Caco-2 (cell line): ENCODE measurements at regions not wholly inside any gene's neighbourhood (a gene's known extent, or its start where the extent isn't known, plus 50 kb on each side); places are given as distances from the start of the nearest gene placed in this dataset.

Source experiments
- BruUV-seq: library from RNA; stranded (reverse); fragments of 400-500 nt; replicated peaks from 2 replicates; lab custom pipeline; 2021; lab: Mats Ljungman, UMichigan
- CTCF ChIA-PET: fragments of 300-600 bp; sonication (Branson Sonifier 250); formaldehyde crosslinking; loops from one replicate; lab custom pipeline; 2022; ENCODE audit warnings: antibody characterized with exemption; lab: Charles Lee
- POLR2A ChIA-PET: fragments of 300-600 bp; sonication (Branson Sonifier 250); formaldehyde crosslinking; loops from one replicate; lab custom pipeline; 2022; ENCODE audit warnings: antibody characterized with exemption; lab: Charles Lee
- DNase-seq, 2 experiments: peaks; one replicate each; pipeline versions ENCODE4 v3.0.0 to v3.0.0-alpha.2; 2020 to 2022
- H3K27me3 ChIP-seq: replicated peaks from 2 replicates; pipeline ENCODE4 v1.6.0; 2011; ENCODE audit warnings: low read length; ENCODE audit not compliant: control insufficient read depth, insufficient read depth
- H3K36me3 ChIP-seq: 2 replicates; pipeline ENCODE4 v1.5.1; 2011; ENCODE audit warnings: low read length; ENCODE audit not compliant: control insufficient read depth, insufficient read depth
- H3K4me1 ChIP-seq: fragments of 250-450 bp; sonication (Bioruptor Pico); 2 replicates; pipeline ENCODE4 v1.5.1; 2020; ENCODE audit warnings: mild to moderate bottlenecking
- H3K4me3 ChIP-seq: 2 replicates; pipeline ENCODE4 v1.5.1; 2011; ENCODE audit warnings: low read depth, mild to moderate bottlenecking, control low read depth, low read length
- H3K9me3 ChIP-seq: fragments of 250-450 bp; sonication (Bioruptor Pico); 2 replicates; pipeline ENCODE4 v1.5.1; 2020; ENCODE audit warnings: mild to moderate bottlenecking, moderate library complexity
- H3K27ac Mint-ChIP-seq: one replicate; pipeline ENCODE4 v1.8.0; 2022; ENCODE audit warnings: mixed read lengths; ENCODE audit not compliant: unreplicated experiment
- H3K27me3 Mint-ChIP-seq: one replicate; pipeline ENCODE4 v1.8.0; 2022; ENCODE audit warnings: mixed read lengths; ENCODE audit not compliant: insufficient read depth, unreplicated experiment
- H3K36me3 Mint-ChIP-seq: one replicate; pipeline ENCODE4 v1.8.0; 2022; ENCODE audit warnings: mild to moderate bottlenecking, mixed read lengths; ENCODE audit not compliant: insufficient read depth, unreplicated experiment
- H3K4me1 Mint-ChIP-seq: one replicate; pipeline ENCODE4 v1.8.0; 2022; ENCODE audit warnings: low read depth, mixed read lengths; ENCODE audit not compliant: unreplicated experiment
- H3K4me3 Mint-ChIP-seq: one replicate; pipeline ENCODE4 v1.8.0; 2022; ENCODE audit warnings: mild to moderate bottlenecking, moderate library complexity, mixed read lengths; ENCODE audit not compliant: unreplicated experiment
- H3K9me3 Mint-ChIP-seq: one replicate; pipeline ENCODE4 v1.8.0; 2022; ENCODE audit warnings: mixed read lengths; ENCODE audit not compliant: unreplicated experiment
- intact Hi-C: fragments of 100-400 bp; cut with micrococcal nuclease; formaldehyde crosslinking; loops from one replicate; pipeline ENCODE4 v1.10.0; 2022; ENCODE audit not compliant: unreplicated experiment
- TF ChIP-seq, protein P1 (sequence below), 2 experiments: fragments of 200-600 bp in 1 of 2; IDR thresholded peaks; 1 replicate in 1 of 2; 2 replicates in 1 of 2; pipeline versions ENCODE4 v1.5.1 to v1.8.0; 2011 to 2022; ENCODE audit warnings: antibody characterized with exemption in 1 of 2, control low read depth in 1 of 2, inconsistent platforms in 1 of 2, low read depth in 1 of 2, low read length in 1 of 2, mild to moderate bottlenecking in 1 of 2, moderate library complexity in 1 of 2; ENCODE audit not compliant: insufficient read depth in 1 of 2, severe bottlenecking in 1 of 2, unreplicated experiment in 1 of 2

- no peak overlapping the region for H3K4me3 Mint-ChIP-seq
- CTCF ChIA-PET, result interaction anchor here (0.6 kb wide), 1 partner anchor 136 kb away, joined by 3 read pairs; no protein-coding TSS in a partner anchor
- no peaks in the 10 kb centered on the region for H3K36me3 Mint-ChIP-seq
- H3K27me3 Mint-ChIP-seq, result no peaks in the 10 kb centered on the region
- TF ChIP-seq, protein P1, sequence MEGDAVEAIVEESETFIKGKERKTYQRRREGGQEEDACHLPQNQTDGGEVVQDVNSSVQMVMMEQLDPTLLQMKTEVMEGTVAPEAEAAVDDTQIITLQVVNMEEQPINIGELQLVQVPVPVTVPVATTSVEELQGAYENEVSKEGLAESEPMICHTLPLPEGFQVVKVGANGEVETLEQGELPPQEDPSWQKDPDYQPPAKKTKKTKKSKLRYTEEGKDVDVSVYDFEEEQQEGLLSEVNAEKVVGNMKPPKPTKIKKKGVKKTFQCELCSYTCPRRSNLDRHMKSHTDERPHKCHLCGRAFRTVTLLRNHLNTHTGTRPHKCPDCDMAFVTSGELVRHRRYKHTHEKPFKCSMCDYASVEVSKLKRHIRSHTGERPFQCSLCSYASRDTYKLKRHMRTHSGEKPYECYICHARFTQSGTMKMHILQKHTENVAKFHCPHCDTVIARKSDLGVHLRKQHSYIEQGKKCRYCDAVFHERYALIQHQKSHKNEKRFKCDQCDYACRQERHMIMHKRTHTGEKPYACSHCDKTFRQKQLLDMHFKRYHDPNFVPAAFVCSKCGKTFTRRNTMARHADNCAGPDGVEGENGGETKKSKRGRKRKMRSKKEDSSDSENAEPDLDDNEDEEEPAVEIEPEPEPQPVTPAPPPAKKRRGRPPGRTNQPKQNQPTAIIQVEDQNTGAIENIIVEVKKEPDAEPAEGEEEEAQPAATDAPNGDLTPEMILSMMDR (IDR thresholded peaks at IDR 0.05; ENCODE audit: insufficient read depth in 1 of 2, low read depth in 1 of 2, low read length in 1 of 2, severe bottlenecking in 1 of 2, unreplicated experiment in 1 of 2), result no peak
- Histone ChIP-seq H3K4me1 (peaks cover 40% of the 10 kb centered on the region), H3K9me3 (no peaks in the 10 kb centered on the region), H3K4me3 (no peak overlapping the region), H3K27me3 (no peaks in the 10 kb centered on the region), H3K36me3 (no peaks in the 10 kb centered on the region)
- no TSS peak for BruUV-seq
- intact Hi-C loops, result loop anchor here (10.0 kb wide), 1 partner anchor 77 kb away; the partner anchor contains the start of gene CDC42BPA
- no peak for DNase-seq
- POLR2A ChIA-PET, result interaction anchor here (0.6 kb wide), 1 partner anchor 58 kb away, joined by 7 read pairs; no protein-coding TSS in a partner anchor
- peaks cover 15% of the 10 kb centered on the region for H3K4me1 Mint-ChIP-seq
- H3K27ac Mint-ChIP-seq, result no peak overlapping the region
- H3K9me3 Mint-ChIP-seq, result no peaks in the 10 kb centered on the region
Measured at GRCh38 chr1:227391879-227392278, 73.6 kb upstream of the CDC42BPA start.

DNA sequence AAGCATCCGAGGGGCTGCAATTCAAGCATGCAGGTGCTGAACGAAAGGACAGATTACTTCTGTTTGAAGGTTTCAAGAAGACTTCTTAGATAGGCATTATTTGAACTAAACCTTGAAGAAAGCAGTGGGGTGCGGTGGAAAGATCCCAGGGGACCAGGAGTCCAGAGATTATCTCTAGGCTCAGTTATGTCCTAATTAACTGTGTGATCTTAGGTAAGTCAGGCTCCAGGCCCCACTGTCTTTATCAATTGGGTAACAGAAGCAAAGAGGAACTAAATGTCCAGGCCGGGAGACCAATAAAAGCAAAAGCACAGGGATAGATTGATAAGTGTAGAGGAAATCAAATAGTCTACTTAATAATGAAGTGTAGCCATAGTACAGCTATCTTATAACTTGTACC, 72.9 kb upstream of the CDC42BPA start:
- no peak for DNase-seq
- peaks cover 10% of the 10 kb centered on the region for H3K4me1 Mint-ChIP-seq
- no peak overlapping the region for H3K27ac Mint-ChIP-seq
- no peak overlapping the region for H3K4me3 ChIP-seq
- CTCF ChIA-PET, result no interaction called here
- no peak overlapping the region for H3K4me3 Mint-ChIP-seq
- H3K36me3 ChIP-seq, result no peaks in the 10 kb centered on the region
- H3K27me3 Mint-ChIP-seq, result no peaks in the 10 kb centered on the region
- peaks cover 34% of the 10 kb centered on the region for H3K4me1 ChIP-seq
- no peaks in the 10 kb centered on the region for H3K27me3 ChIP-seq
- intact Hi-C loops, result loop anchor here (10.0 kb wide), 1 partner anchor 76 kb away; the partner anchor contains the start of gene CDC42BPA
- POLR2A ChIA-PET, result no interaction called here
- no peaks in the 10 kb centered on the region for H3K9me3 ChIP-seq
- no peaks in the 10 kb centered on the region for H3K36me3 Mint-ChIP-seq
- no peaks in the 10 kb centered on the region for H3K9me3 Mint-ChIP-seq
- TF ChIP-seq, protein P1 (IDR thresholded peaks at IDR 0.05; ENCODE audit: insufficient read depth in 1 of 2, low read depth in 1 of 2, low read length in 1 of 2, severe bottlenecking in 1 of 2, unreplicated experiment in 1 of 2), result no peak
- no TSS peak for BruUV-seq

DNA sequence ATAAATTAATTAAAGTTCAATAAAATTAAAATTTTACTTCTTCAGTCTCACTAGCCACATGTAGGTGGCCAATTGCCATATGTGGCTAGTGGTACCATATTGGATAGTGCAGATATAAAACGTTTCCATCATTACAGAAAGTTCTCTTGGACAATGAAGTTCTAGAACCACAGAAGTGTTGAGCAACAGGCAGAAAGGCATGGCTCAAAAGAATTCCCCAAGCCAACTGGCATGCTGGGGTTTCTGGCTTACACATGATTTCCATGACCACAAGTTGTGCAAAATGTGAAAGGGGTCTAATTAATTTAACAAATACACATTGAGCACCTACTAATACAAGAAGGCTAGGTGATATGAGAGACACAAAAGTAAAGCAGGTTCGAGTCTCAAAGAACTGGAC, 72.2 kb upstream of the CDC42BPA start:
- POLR2A ChIA-PET, result no interaction called here

More for the DNA sequence above, 72.2 kb upstream of the CDC42BPA start:
- DNase-seq, result no peak
- H3K9me3 ChIP-seq, result no peaks in the 10 kb centered on the region
- peaks cover 28% of the 10 kb centered on the region for H3K4me1 ChIP-seq
- H3K27ac Mint-ChIP-seq, result no peak overlapping the region
- H3K4me3 Mint-ChIP-seq, result no peak overlapping the region
- H3K4me3 ChIP-seq, result no peak overlapping the region
- no peaks in the 10 kb centered on the region for H3K36me3 Mint-ChIP-seq
- no peaks in the 10 kb centered on the region for H3K27me3 Mint-ChIP-seq
- peaks cover 10% of the 10 kb centered on the region for H3K4me1 Mint-ChIP-seq
- intact Hi-C loops, result loop anchor here (10.0 kb wide), 1 partner anchor 76 kb away; the partner anchor contains the start of gene CDC42BPA
- no peaks in the 10 kb centered on the region for H3K27me3 ChIP-seq
- H3K36me3 ChIP-seq, result no peaks in the 10 kb centered on the region
- TF ChIP-seq, protein P1 (IDR thresholded peaks at IDR 0.05; ENCODE audit: insufficient read depth in 1 of 2, low read depth in 1 of 2, low read length in 1 of 2, severe bottlenecking in 1 of 2, unreplicated experiment in 1 of 2), result no peak
- BruUV-seq, result no TSS peak
- H3K9me3 Mint-ChIP-seq, result no peaks in the 10 kb centered on the region
- CTCF ChIA-PET, result no interaction called here
